IMR-90 (cell line): ENCODE measurements at regions not wholly inside any gene's neighbourhood (a gene's known extent, or its start where the extent isn't known, plus 50 kb on each side); places are given as distances from the start of the nearest gene placed in this dataset.

Source experiments
- ATAC-seq: fragments of 200-7000 bp; cut with Tn5 transposase; 2 replicates; pipeline ENCODE4 v1.9.1; 2020; ENCODE audit warnings: low read depth, mild to moderate bottlenecking, moderate library complexity
- BruUV-seq: library from RNA; stranded (reverse); fragments of 400-500 nt; replicated peaks from 2 replicates; lab custom pipeline; 2021; lab: Mats Ljungman, UMichigan
- CTCF ChIA-PET: fragments of 300-600 bp; formaldehyde crosslinking; extraction: SDS; loops from one replicate; lab custom pipeline; 2021; ENCODE audit warnings: antibody characterized with exemption; lab: Yijun Ruan, JAX
- POLR2A ChIA-PET: fragments of 300-600 bp; sonication (Branson Sonifier 250); formaldehyde crosslinking; loops from one replicate; lab custom pipeline; 2022; ENCODE audit warnings: antibody characterized with exemption; ENCODE audit not compliant: unreplicated experiment; lab: Charles Lee
- DNase-seq: peaks from one replicate; pipeline ENCODE4 v3.0.0; 2013
- H2AFZ ChIP-seq: replicated peaks from 2 replicates; pipeline ENCODE3; 2013; ENCODE audit warnings: low read length, mild to moderate bottlenecking; ENCODE audit not compliant: poor library complexity
- H2AK5ac ChIP-seq: 2 replicates; pipeline ENCODE4 v1.6.1; 2013; ENCODE audit warnings: low read depth, low read length, inconsistent platforms
- H2AK9ac ChIP-seq: replicated peaks from 2 replicates; pipeline ENCODE3; 2013; ENCODE audit warnings: mild to moderate bottlenecking, low read depth, low read length, moderate library complexity; ENCODE audit not compliant: poor library complexity
- H2BK120ac ChIP-seq: 2 replicates; pipeline ENCODE4 v1.6.1; 2013; ENCODE audit warnings: low read depth, low read length, inconsistent platforms
- H2BK15ac ChIP-seq: 3 replicates; pipeline ENCODE4 v1.6.1; 2013; ENCODE audit warnings: low read depth, low read length, inconsistent platforms
- H2BK20ac ChIP-seq: 2 replicates; pipeline ENCODE4 v1.6.1; 2013; ENCODE audit warnings: low read depth, mild to moderate bottlenecking, inconsistent platforms, low read length, moderate library complexity
- H2BK5ac ChIP-seq: 2 replicates; pipeline ENCODE4 v1.6.1; 2013; ENCODE audit warnings: mild to moderate bottlenecking, low read depth, low read length, inconsistent platforms; ENCODE audit not compliant: poor library complexity, severe bottlenecking
- H3K14ac ChIP-seq: replicated peaks from 2 replicates; pipeline ENCODE4 v1.6.1; 2013; ENCODE audit warnings: low read depth, low read length, inconsistent platforms
- H3K18ac ChIP-seq: 2 replicates; pipeline ENCODE4 v1.6.1; 2013; ENCODE audit warnings: low read depth, low read length, control low read depth
- H3K23ac ChIP-seq: 2 replicates; pipeline ENCODE4 v1.6.1; 2013; ENCODE audit warnings: low read depth, low read length, inconsistent platforms
- H3K27ac ChIP-seq: 2 replicates; pipeline ENCODE4 v1.5.1; 2013; ENCODE audit warnings: mild to moderate bottlenecking, control low read depth, low read length; ENCODE audit not compliant: insufficient read depth
- H3K27me3 ChIP-seq: 2 replicates; pipeline ENCODE4 v1.6.1; 2013; ENCODE audit warnings: low read length; ENCODE audit not compliant: control insufficient read depth, insufficient read depth
- H3K36me3 ChIP-seq: 2 replicates; pipeline ENCODE4 v1.6.1; 2013; ENCODE audit warnings: low read length, mixed read lengths; ENCODE audit not compliant: control insufficient read depth, insufficient read depth
- H3K4ac ChIP-seq: 2 replicates; pipeline ENCODE4 v1.6.1; 2013; ENCODE audit warnings: low read depth, low read length, inconsistent platforms
- H3K4me1 ChIP-seq: 2 replicates; pipeline ENCODE4 v1.6.1; 2013; ENCODE audit warnings: low read length, mixed read lengths; ENCODE audit not compliant: control insufficient read depth, insufficient read depth
- H3K4me2 ChIP-seq: 2 replicates; pipeline ENCODE4 v1.6.1; 2013; ENCODE audit warnings: low read depth, mild to moderate bottlenecking, control low read depth, low read length, moderate library complexity
- H3K4me3 ChIP-seq: 2 replicates; pipeline ENCODE4 v1.5.1; 2013; ENCODE audit warnings: low read depth, mild to moderate bottlenecking, control low read depth, low read length, moderate library complexity; ENCODE audit not compliant: insufficient read depth
- H3K56ac ChIP-seq: 2 replicates; pipeline ENCODE4 v1.6.1; 2013; ENCODE audit warnings: low read length, inconsistent platforms; ENCODE audit not compliant: insufficient read depth; ENCODE audit errors: extremely low read depth
- H3K79me1 ChIP-seq, 2 experiments: 2 replicates each; pipeline ENCODE4 v1.6.1; 2013; ENCODE audit warnings: low read length in 2 of 2, inconsistent platforms in 1 of 2, low read depth in 1 of 2
- H3K9ac ChIP-seq: 2 replicates; pipeline ENCODE4 v1.6.1; 2013; ENCODE audit warnings: low read depth, low read length, control low read depth
- H3K9me1 ChIP-seq: 2 replicates; pipeline ENCODE4 v1.6.1; 2013; ENCODE audit warnings: low read length, inconsistent platforms; ENCODE audit not compliant: insufficient read depth
- H3K9me3 ChIP-seq: 2 replicates; pipeline ENCODE4 v1.6.1; 2013; ENCODE audit warnings: low read length; ENCODE audit not compliant: control insufficient read depth, insufficient read depth
- H4K20me1 ChIP-seq: 2 replicates; pipeline ENCODE4 v1.6.1; 2013; ENCODE audit warnings: low read length, inconsistent platforms; ENCODE audit not compliant: insufficient read depth
- H4K5ac ChIP-seq: 2 replicates; pipeline ENCODE4 v1.6.1; 2013; ENCODE audit warnings: mild to moderate bottlenecking, low read depth, low read length, control low read depth
- H4K8ac ChIP-seq, 2 experiments: 2 replicates each; pipeline ENCODE4 v1.6.1; 2013; ENCODE audit warnings: low read depth in 2 of 2, low read length in 2 of 2, control low read depth in 1 of 2, inconsistent platforms in 1 of 2
- H4K91ac ChIP-seq: 2 replicates; pipeline ENCODE4 v1.6.1; 2013; ENCODE audit warnings: low read depth, low read length, inconsistent platforms; ENCODE audit not compliant: insufficient read depth
- CHD1 ChIP-seq: IDR thresholded peaks from 2 replicates; pipeline ENCODE4 v1.6.1; 2012; ENCODE audit warnings: low read depth, low read length, improper control_type of control experiment
- MAZ ChIP-seq: IDR thresholded peaks from 2 replicates; pipeline ENCODE4 v1.6.1; 2012; ENCODE audit warnings: low read depth, mild to moderate bottlenecking, low read length, improper control_type of control experiment, moderate library complexity, borderline replicate concordance
- MXI1 ChIP-seq: IDR thresholded peaks from 2 replicates; pipeline ENCODE4 v1.6.1; 2012; ENCODE audit warnings: low read depth, mild to moderate bottlenecking, low read length, moderate library complexity, borderline replicate concordance
- POLR2A ChIP-seq: IDR thresholded peaks from 2 replicates; pipeline ENCODE4 v1.6.1; 2012; ENCODE audit warnings: mild to moderate bottlenecking, low read depth, low read length
- RAD21 ChIP-seq: IDR thresholded peaks from 2 replicates; pipeline ENCODE4 v1.6.1; 2012; ENCODE audit warnings: low read length, improper control_type of control experiment
- RCOR1 ChIP-seq: IDR thresholded peaks from 2 replicates; pipeline ENCODE4 v1.6.1; 2012; ENCODE audit warnings: mild to moderate bottlenecking, low read length, improper control_type of control experiment; ENCODE audit not compliant: insufficient replicate concordance
- RFX5 ChIP-seq: IDR thresholded peaks from 2 replicates; pipeline ENCODE4 v1.8.0; 2012; ENCODE audit warnings: low read depth, mild to moderate bottlenecking, low read length, moderate library complexity
- SMC3 ChIP-seq: fragments of 150-350 bp; IDR thresholded peaks from 2 replicates; pipeline ENCODE4 v1.6.1; 2016; ENCODE audit warnings: low read depth, mild to moderate bottlenecking, antibody characterized with exemption, low read length, moderate library complexity
- WGBS, 2 experiments: methylation state at CpG; one replicate each; pipeline versions ENCODE4 v1.1.5 to v1.1.7; 2013; ENCODE audit warnings: missing lambda C conversion rate in 2 of 2; ENCODE audit not compliant: insufficient read length in 1 of 2; ENCODE audit errors: extremely low coverage in 2 of 2; 5-methylcytosine and 5-hydroxymethylcytosine counted together
- dilution Hi-C: fragments of 300-500 bp; cut with HindIII; formaldehyde crosslinking; loops from one replicate; pipeline ENCODE4 v1.14.3; 2018; ENCODE audit warnings: low sequenced_read_pairs; ENCODE audit not compliant: unreplicated experiment
- in situ Hi-C: fragments of 300-500 bp; cut with MboI; formaldehyde crosslinking; loops from 3 replicates; pipeline ENCODE4 v1.14.3; 2019; ENCODE audit warnings: low sequenced_read_pairs, inconsistent platforms, mixed read lengths
- intact Hi-C: fragments of 100-400 bp; cut with micrococcal nuclease; formaldehyde crosslinking; loops from 2 replicates; pipeline ENCODE4 v1.10.0; 2022
- TF ChIP-seq, protein P1 (sequence below): conservative IDR thresholded peaks from 2 replicates; pipeline ENCODE4 v1.5.1; 2012; ENCODE audit warnings: mild to moderate bottlenecking, low read depth, low read length, improper control_type of control experiment

DNA sequence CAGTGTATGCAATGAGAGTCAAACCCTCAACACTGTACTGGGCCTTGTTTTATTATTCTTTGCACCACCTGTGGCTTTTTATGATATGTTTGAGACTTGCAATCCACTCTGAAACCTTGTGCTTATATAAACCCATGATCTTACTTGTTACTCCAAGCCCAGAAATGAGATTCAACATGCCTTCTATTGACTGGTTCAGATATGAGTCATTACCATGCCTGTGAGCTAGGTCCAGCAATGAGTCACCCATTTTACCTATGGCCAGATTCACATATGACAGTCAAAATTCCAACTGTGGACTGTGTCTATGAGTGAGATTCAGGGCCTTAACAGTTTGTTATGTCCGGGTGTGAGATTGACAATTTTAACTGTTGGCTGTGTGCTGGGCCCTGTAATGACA is 1846.1 kb downstream of the TP53TG3F start:
- Histone ChIP-seq H3K27ac (no peak overlapping the region), H2AK5ac (no peak overlapping the region), H3K4me2 (no peak overlapping the region), H3K4me3 (no peak overlapping the region), H3K9me3 (peaks cover 25% of the 10 kb centered on the region), H2BK5ac (no peak overlapping the region), H3K79me1 (no peaks in the 10 kb centered on the region), H3K36me3 (no peaks in the 10 kb centered on the region), H4K20me1 (no peaks in the 10 kb centered on the region), H4K91ac (no peak overlapping the region), H3K14ac (no peak overlapping the region), H3K27me3 (no peaks in the 10 kb centered on the region), H2AK9ac (no peak overlapping the region), H3K4ac (no peak overlapping the region), H4K5ac (no peak overlapping the region), H4K8ac (no peak overlapping the region), H2AFZ (no peak overlapping the region), H2BK15ac (no peak overlapping the region), H3K18ac (no peak overlapping the region), H3K9ac (no peak overlapping the region), H3K23ac (no peak overlapping the region), H2BK120ac (no peak overlapping the region), H2BK20ac (no peak overlapping the region), H3K9me1 (no peaks in the 10 kb centered on the region), H3K4me1 (no peaks in the 10 kb centered on the region), H3K56ac (no peak overlapping the region)
- ChIA-PET POLR2A (no interaction called here), CTCF (no interaction called here)
- no TSS peak for BruUV-seq
- no CpG with 5 or more reads among the region's 1 CpG for WGBS, 2 experiments
- in situ Hi-C loops (no loop called here), dilution Hi-C loops (no loop called here), intact Hi-C loops (no loop called here)
- no peak for TF ChIP-seq RAD21
- TF ChIP-seq, protein P1, sequence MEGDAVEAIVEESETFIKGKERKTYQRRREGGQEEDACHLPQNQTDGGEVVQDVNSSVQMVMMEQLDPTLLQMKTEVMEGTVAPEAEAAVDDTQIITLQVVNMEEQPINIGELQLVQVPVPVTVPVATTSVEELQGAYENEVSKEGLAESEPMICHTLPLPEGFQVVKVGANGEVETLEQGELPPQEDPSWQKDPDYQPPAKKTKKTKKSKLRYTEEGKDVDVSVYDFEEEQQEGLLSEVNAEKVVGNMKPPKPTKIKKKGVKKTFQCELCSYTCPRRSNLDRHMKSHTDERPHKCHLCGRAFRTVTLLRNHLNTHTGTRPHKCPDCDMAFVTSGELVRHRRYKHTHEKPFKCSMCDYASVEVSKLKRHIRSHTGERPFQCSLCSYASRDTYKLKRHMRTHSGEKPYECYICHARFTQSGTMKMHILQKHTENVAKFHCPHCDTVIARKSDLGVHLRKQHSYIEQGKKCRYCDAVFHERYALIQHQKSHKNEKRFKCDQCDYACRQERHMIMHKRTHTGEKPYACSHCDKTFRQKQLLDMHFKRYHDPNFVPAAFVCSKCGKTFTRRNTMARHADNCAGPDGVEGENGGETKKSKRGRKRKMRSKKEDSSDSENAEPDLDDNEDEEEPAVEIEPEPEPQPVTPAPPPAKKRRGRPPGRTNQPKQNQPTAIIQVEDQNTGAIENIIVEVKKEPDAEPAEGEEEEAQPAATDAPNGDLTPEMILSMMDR = no peak
- no peak for TF ChIP-seq MXI1
- TF ChIP-seq POLR2A = no peak
- no peak for TF ChIP-seq MAZ
- TF ChIP-seq RFX5 = no peak
- TF ChIP-seq SMC3 = no peak
- TF ChIP-seq CHD1 = no peak
- TF ChIP-seq RCOR1 = no peak
- no peak for ATAC-seq
- no peak for DNase-seq
